ENCODE measurements at regions not wholly inside any gene's neighbourhood (a gene's known extent, or its start where the extent isn't known, plus 50 kb on each side); places are given as distances from the start of the nearest gene placed in this dataset.

DNA sequence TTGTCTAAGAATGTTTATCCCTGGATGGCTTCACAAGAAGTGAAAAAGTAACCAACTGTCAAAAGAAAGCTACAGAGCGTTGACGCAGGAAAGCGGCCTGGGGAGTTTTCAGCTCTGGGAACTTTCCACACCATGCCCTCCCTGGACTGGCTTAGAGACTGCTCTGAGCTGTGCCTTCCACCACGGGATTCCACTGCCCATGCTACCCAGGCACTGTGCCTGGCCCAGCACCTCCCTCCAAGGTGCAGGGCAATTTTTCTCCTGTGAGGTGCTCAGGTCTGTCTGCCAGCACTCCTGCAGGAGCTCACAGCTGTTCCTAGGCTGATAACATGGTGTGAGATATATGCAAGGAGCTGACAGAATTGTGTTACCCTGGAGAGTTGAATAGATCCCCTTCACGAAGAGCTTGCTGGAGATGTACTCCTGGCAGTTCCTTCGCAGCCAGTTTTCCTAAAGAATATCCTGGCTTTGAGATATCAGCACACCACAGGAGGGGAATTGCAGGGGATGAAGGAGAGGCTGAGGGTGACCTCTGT is 258.3 kb upstream of the B3GAT1 start:
- no peak for TF ChIP-seq ZBTB1 (tag by site-specific recombination; IDR thresholded peaks at IDR 0.05)
- TF ChIP-seq, protein P1, sequence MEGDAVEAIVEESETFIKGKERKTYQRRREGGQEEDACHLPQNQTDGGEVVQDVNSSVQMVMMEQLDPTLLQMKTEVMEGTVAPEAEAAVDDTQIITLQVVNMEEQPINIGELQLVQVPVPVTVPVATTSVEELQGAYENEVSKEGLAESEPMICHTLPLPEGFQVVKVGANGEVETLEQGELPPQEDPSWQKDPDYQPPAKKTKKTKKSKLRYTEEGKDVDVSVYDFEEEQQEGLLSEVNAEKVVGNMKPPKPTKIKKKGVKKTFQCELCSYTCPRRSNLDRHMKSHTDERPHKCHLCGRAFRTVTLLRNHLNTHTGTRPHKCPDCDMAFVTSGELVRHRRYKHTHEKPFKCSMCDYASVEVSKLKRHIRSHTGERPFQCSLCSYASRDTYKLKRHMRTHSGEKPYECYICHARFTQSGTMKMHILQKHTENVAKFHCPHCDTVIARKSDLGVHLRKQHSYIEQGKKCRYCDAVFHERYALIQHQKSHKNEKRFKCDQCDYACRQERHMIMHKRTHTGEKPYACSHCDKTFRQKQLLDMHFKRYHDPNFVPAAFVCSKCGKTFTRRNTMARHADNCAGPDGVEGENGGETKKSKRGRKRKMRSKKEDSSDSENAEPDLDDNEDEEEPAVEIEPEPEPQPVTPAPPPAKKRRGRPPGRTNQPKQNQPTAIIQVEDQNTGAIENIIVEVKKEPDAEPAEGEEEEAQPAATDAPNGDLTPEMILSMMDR (tag by site-specific recombination; IDR thresholded peaks at IDR 0.05): no peak
- no peak for TF ChIP-seq ZNF274 (IDR thresholded peaks at IDR 0.05; ENCODE audit: low read length)
- no peak for TF ChIP-seq ZNF274 (tag by site-specific recombination; IDR thresholded peaks at IDR 0.05; ENCODE audit: borderline replicate concordance)

Measured in HEK293 (cell line).